Stimulated activated CD8-positive, alpha-beta memory T cell treated with anti-CD3 and anti-CD28 coated beads, Interleukin-2, amount 100 ng/mL, for 1 hour (primary cell): ENCODE measurements at regions not wholly inside any gene's neighbourhood (a gene's known extent, or its start where the extent isn't known, plus 50 kb on each side); places are given as distances from the start of the nearest gene placed in this dataset.

Experiments used
- DNase-seq, 2 donors: peaks; one replicate each; pipeline ENCODE4 v3.0.0-alpha.2; 2020; ENCODE audit warnings: low read depth in 2 of 2

- DNase-seq = no peak
These were observed 170.1 kb downstream of the INHBB start for GRCh38 chr2:120515759-120516678.

- DNase-seq = no peak
These were observed 170.9 kb downstream of the INHBB start for GRCh38 chr2:120516679-120517314.

- no peak for DNase-seq
These were observed 172.0 kb downstream of the INHBB start for GRCh38 chr2:120517751-120518469.

- no peak for DNase-seq
These were observed 172.9 kb downstream of the INHBB start for GRCh38 chr2:120518819-120519218.

- no peak for DNase-seq
These were observed 173.5 kb downstream of the INHBB start for GRCh38 chr2:120519469-120519868.

- no peak for DNase-seq
These were observed 174.5 kb downstream of the INHBB start for GRCh38 chr2:120520454-120520853.

GRCh38 chr2:120520929-120521912 lies 175.3 kb downstream of the INHBB start:
- DNase-seq = no peak

GRCh38 chr2:120522151-120522751 lies 176.3 kb downstream of the INHBB start:
- no peak for DNase-seq

- no peak for DNase-seq
These were observed 177.8 kb downstream of the INHBB start for GRCh38 chr2:120523766-120524165.

GRCh38 chr2:120524174-120524573 lies 178.2 kb downstream of the INHBB start:
- no peak for DNase-seq

GRCh38 chr2:120525056-120526046 lies 179.4 kb downstream of the INHBB start:
- DNase-seq = no peak

- DNase-seq = no peak
These were observed 180.2 kb downstream of the INHBB start for GRCh38 chr2:120526047-120526562.

- DNase-seq = no peak
These were observed 181.3 kb downstream of the INHBB start for GRCh38 chr2:120526997-120527945.

- DNase-seq = no peak
These were observed 182.2 kb downstream of the INHBB start for GRCh38 chr2:120528051-120528692.

GRCh38 chr2:120528693-120529076 lies 182.7 kb downstream of the INHBB start:
- no peak for DNase-seq

GRCh38 chr2:120530781-120531180 lies 184.8 kb downstream of the INHBB start:
- no peak for DNase-seq

- no peak for DNase-seq
These were observed 185.4 kb downstream of the INHBB start for GRCh38 chr2:120531365-120531764.
